H1 (cell line): ENCODE measurements at regions not wholly inside any gene's neighbourhood (a gene's known extent, or its start where the extent isn't known, plus 50 kb on each side); places are given as distances from the start of the nearest gene placed in this dataset.

Source experiments
- CHD7 ChIP-seq: fragments of 300-600 bp; sonication (generic); IDR thresholded peaks from 2 replicates; pipeline ENCODE4 v1.7.1; 2012; ENCODE audit warnings: low read length, moderate library complexity, mild to moderate bottlenecking, inconsistent platforms; ENCODE audit not compliant: insufficient replicate concordance
- JUN ChIP-seq: IDR thresholded peaks from 2 replicates; pipeline ENCODE4 v1.6.1; 2011; ENCODE audit warnings: low read depth, mild to moderate bottlenecking, improper control_type of control experiment, low read length
- JUND ChIP-seq: IDR thresholded peaks from 2 replicates; pipeline ENCODE4 v1.6.1; 2011; ENCODE audit warnings: mild to moderate bottlenecking, improper control_type of control experiment, low read length
- USF2 ChIP-seq: IDR thresholded peaks from 2 replicates; pipeline ENCODE4 v1.6.1; 2011; ENCODE audit warnings: low read length, improper control_type of control experiment

- no peak for TF ChIP-seq CHD7
- no peak for TF ChIP-seq JUND
- no peak for TF ChIP-seq JUN
- TF ChIP-seq USF2, result no peak
These were observed 293.2 kb downstream of the QKI start (continued) for GRCh38 chr6:163707387-163708355.
